ENCODE measurements at regions not wholly inside any gene's neighbourhood (a gene's known extent, or its start where the extent isn't known, plus 50 kb on each side); places are given as distances from the start of the nearest gene placed in this dataset.

GRCh38 chr18:40367576-40367975 lies 1587.5 kb upstream of the PIK3C3 start:
- Histone ChIP-seq H3K4me3 (no peak overlapping the region), H3K36me3 (no peaks in the 10 kb centered on the region), H3K27me3 (no peaks in the 10 kb centered on the region), H3K9me3 (no peaks in the 10 kb centered on the region), H3K4me1 (no peaks in the 10 kb centered on the region), H3K27ac (no peak overlapping the region)
- DNase-seq (ENCODE audit: low spot score in 2 of 2) = no peak
- intact Hi-C loops (cut with DNase I; ENCODE audit: low total_unique reads) = no loop called here
- TF ChIP-seq POLR2A (IDR thresholded peaks at IDR 0.05) = no peak
- no peak for TF ChIP-seq POLR2AphosphoS5 (IDR thresholded peaks at IDR 0.05)
- TF ChIP-seq CTCF (IDR thresholded peaks at IDR 0.05) = no peak

GRCh38 chr18:40366521-40366920 lies 1588.5 kb upstream of the PIK3C3 start:
- no peak for DNase-seq (ENCODE audit: low spot score in 2 of 2)
- Histone ChIP-seq H3K27me3 (no peaks in the 10 kb centered on the region), H3K4me3 (no peak overlapping the region), H3K4me1 (no peaks in the 10 kb centered on the region), H3K27ac (no peak overlapping the region), H3K9me3 (no peaks in the 10 kb centered on the region), H3K36me3 (no peaks in the 10 kb centered on the region)
- TF ChIP-seq POLR2A (IDR thresholded peaks at IDR 0.05) (no peak), CTCF (IDR thresholded peaks at IDR 0.05) (no peak), POLR2AphosphoS5 (IDR thresholded peaks at IDR 0.05) (no peak)
- intact Hi-C loops (cut with DNase I; ENCODE audit: low total_unique reads) = no loop called here

- no peaks in the 10 kb centered on the region for H3K4me1 ChIP-seq
- H3K9me3 ChIP-seq = no peaks in the 10 kb centered on the region
- intact Hi-C loops (cut with DNase I; ENCODE audit: low total_unique reads) = no loop called here
- no peaks in the 10 kb centered on the region for H3K27me3 ChIP-seq
- no peak overlapping the region for H3K27ac ChIP-seq
- no peaks in the 10 kb centered on the region for H3K36me3 ChIP-seq
- no peak overlapping the region for H3K4me3 ChIP-seq
- TF ChIP-seq CTCF (IDR thresholded peaks at IDR 0.05) (no peak), POLR2AphosphoS5 (IDR thresholded peaks at IDR 0.05) (no peak), POLR2A (IDR thresholded peaks at IDR 0.05) (no peak)
- no peak for DNase-seq (ENCODE audit: low spot score in 2 of 2)
Measured at GRCh38 chr18:40365526-40365925, 1589.5 kb upstream of the PIK3C3 start.

GRCh38 chr18:40360558-40360957 lies 1594.5 kb upstream of the PIK3C3 start:
- H3K36me3 ChIP-seq = no peaks in the 10 kb centered on the region
- TF ChIP-seq CTCF (IDR thresholded peaks at IDR 0.05) (no peak), POLR2A (IDR thresholded peaks at IDR 0.05) (no peak), POLR2AphosphoS5 (IDR thresholded peaks at IDR 0.05) (no peak)
- no peak overlapping the region for H3K27ac ChIP-seq
- H3K27me3 ChIP-seq = no peaks in the 10 kb centered on the region
- H3K4me3 ChIP-seq = no peak overlapping the region
- intact Hi-C loops (cut with DNase I; ENCODE audit: low total_unique reads) = no loop called here
- no peaks in the 10 kb centered on the region for H3K9me3 ChIP-seq
- no peak for DNase-seq (ENCODE audit: low spot score in 2 of 2)
- no peaks in the 10 kb centered on the region for H3K4me1 ChIP-seq

- intact Hi-C loops (cut with DNase I; ENCODE audit: low total_unique reads) = no loop called here
- no peak for DNase-seq (ENCODE audit: low spot score in 2 of 2)
- Histone ChIP-seq H3K27me3 (no peaks in the 10 kb centered on the region), H3K27ac (no peak overlapping the region), H3K4me1 (no peaks in the 10 kb centered on the region), H3K4me3 (no peak overlapping the region), H3K36me3 (no peaks in the 10 kb centered on the region), H3K9me3 (no peaks in the 10 kb centered on the region)
- TF ChIP-seq POLR2A (IDR thresholded peaks at IDR 0.05) = no peak
- TF ChIP-seq POLR2AphosphoS5 (IDR thresholded peaks at IDR 0.05) = no peak
- no peak for TF ChIP-seq CTCF (IDR thresholded peaks at IDR 0.05)
Measured at GRCh38 chr18:40357536-40357935, 1597.5 kb upstream of the PIK3C3 start.
